HAP-1 (cell line): ENCODE measurements at regions not wholly inside any gene's neighbourhood (a gene's known extent, or its start where the extent isn't known, plus 50 kb on each side); places are given as distances from the start of the nearest gene placed in this dataset.
"Not testable (repeated sequence)": the region's sequence is repeated elsewhere in the genome, so short reads cannot be mapped to it uniquely, and the experiment has no call there.

Experiments used
- DNase-seq, 2 experiments: peaks; one replicate each; pipeline ENCODE4 v3.0.0-alpha.2; 2016 to 2020; ENCODE audit warnings: low spot score in 2 of 2
- H3K27me3 ChIP-seq: fragments of 250-450 bp; sonication (Bioruptor Pico); 2 replicates; pipeline ENCODE4 v1.5.1; 2020; ENCODE audit warnings: low read depth, mild to moderate bottlenecking, moderate library complexity
- H3K36me3 ChIP-seq: fragments of 250-450 bp; sonication (Bioruptor Pico); replicated peaks from 2 replicates; pipeline ENCODE4 v1.5.1; 2020; ENCODE audit warnings: mild to moderate bottlenecking
- H3K4me1 ChIP-seq: fragments of 250-450 bp; sonication (Bioruptor Pico); 2 replicates; pipeline ENCODE4 v1.5.1; 2020; ENCODE audit warnings: mild to moderate bottlenecking
- H3K4me3 ChIP-seq: fragments of 250-450 bp; sonication (Bioruptor Pico); 2 replicates; pipeline ENCODE4 v1.5.1; 2020; ENCODE audit warnings: mild to moderate bottlenecking, moderate library complexity
- H3K9me3 ChIP-seq: fragments of 250-450 bp; sonication (Bioruptor Pico); 2 replicates; pipeline ENCODE4 v1.5.1; 2020; ENCODE audit warnings: mild to moderate bottlenecking, moderate library complexity
- in situ Hi-C: fragments of 300-500 bp; cut with MboI; formaldehyde crosslinking; loops from 3 replicates; pipeline ENCODE4 v1.14.3; 2020; ENCODE audit warnings: low sequenced_read_pairs, inconsistent platforms, mixed read lengths

GRCh38 chr17:22242472-22242871 lies 550.1 kb downstream of the KCNJ18 start:
- in situ Hi-C loops, result no loop called here
- DNase-seq, result no peak
- H3K4me1 ChIP-seq, result no peaks in the 10 kb centered on the region
- no peak overlapping the region for H3K4me3 ChIP-seq
- H3K36me3 ChIP-seq, result no peaks in the 10 kb centered on the region
- H3K27me3 ChIP-seq, result no peaks in the 10 kb centered on the region
- H3K9me3 ChIP-seq, result peaks cover 4% of the 10 kb centered on the region; the same call in 1 of the 2 replicates

GRCh38 chr17:22251498-22251897 lies 559.2 kb downstream of the KCNJ18 start:
- in situ Hi-C loops, result no loop called here
- Histone ChIP-seq H3K4me3 (no peak overlapping the region), H3K9me3 (0 out of 2 replicates have a peak, but pooled peaks cover 7% of the 10 kb centered on the region), H3K27me3 (no peaks in the 10 kb centered on the region), H3K36me3 (no peaks in the 10 kb centered on the region), H3K4me1 (no peaks in the 10 kb centered on the region)
- no peak for DNase-seq

- in situ Hi-C loops, result no loop called here
- 0 out of 2 replicates have a peak, but pooled peaks cover 9% of the 10 kb centered on the region for H3K9me3 ChIP-seq
Observed at GRCh38 chr17:22253007-22253406, 560.7 kb downstream of the KCNJ18 start.

GRCh38 chr17:22265807-22266206 lies 573.5 kb downstream of the KCNJ18 start:
- H3K27me3 ChIP-seq, result no peaks in the 10 kb centered on the region
- H3K4me1 ChIP-seq, result no peaks in the 10 kb centered on the region
- in situ Hi-C loops, result no loop called here
- H3K36me3 ChIP-seq, result no peaks in the 10 kb centered on the region
- H3K9me3 ChIP-seq, result no peaks in the 10 kb centered on the region; the same call in none of the 2 replicates
- no peak overlapping the region for H3K4me3 ChIP-seq
- DNase-seq, result no peak

More at GRCh38 chr17:22253007-22253406, 560.7 kb downstream of the KCNJ18 start:
- no peaks in the 10 kb centered on the region for H3K36me3 ChIP-seq
- no peak overlapping the region for H3K4me3 ChIP-seq
- DNase-seq, result no peak
- no peaks in the 10 kb centered on the region for H3K4me1 ChIP-seq
- H3K27me3 ChIP-seq, result no peaks in the 10 kb centered on the region

GRCh38 chr17:22266231-22266630 lies 573.9 kb downstream of the KCNJ18 start:
- no peak for DNase-seq
- H3K9me3 ChIP-seq, result no peaks in the 10 kb centered on the region; the same call in none of the 2 replicates
- in situ Hi-C loops, result no loop called here

GRCh38 chr17:22267019-22267418 lies 574.7 kb downstream of the KCNJ18 start:
- Histone ChIP-seq H3K36me3 (no peaks in the 10 kb centered on the region), H3K4me1 (no peaks in the 10 kb centered on the region), H3K4me3 (no peak overlapping the region), H3K27me3 (no peaks in the 10 kb centered on the region), H3K9me3 (no peaks in the 10 kb centered on the region; the same call in none of the 2 replicates)
- in situ Hi-C loops, result no loop called here
- no peak for DNase-seq

More at GRCh38 chr17:22266231-22266630, 573.9 kb downstream of the KCNJ18 start:
- no peak overlapping the region for H3K4me3 ChIP-seq
- H3K27me3 ChIP-seq, result no peaks in the 10 kb centered on the region
- no peaks in the 10 kb centered on the region for H3K36me3 ChIP-seq
- H3K4me1 ChIP-seq, result no peaks in the 10 kb centered on the region

- H3K4me3 ChIP-seq, result no peak overlapping the region
- H3K9me3 ChIP-seq, result no peaks in the 10 kb centered on the region; the same call in 1 of the 2 replicates
- no peaks in the 10 kb centered on the region for H3K36me3 ChIP-seq
- no peaks in the 10 kb centered on the region for H3K27me3 ChIP-seq
- H3K4me1 ChIP-seq, result no peaks in the 10 kb centered on the region
- DNase-seq, result no peak
- in situ Hi-C loops, result no loop called here
Observed at GRCh38 chr17:22268214-22268911, 576.0 kb downstream of the KCNJ18 start.

GRCh38 chr17:22268912-22269220 lies 576.5 kb downstream of the KCNJ18 start:
- no peaks in the 10 kb centered on the region for H3K36me3 ChIP-seq
- H3K27me3 ChIP-seq, result no peaks in the 10 kb centered on the region
- H3K9me3 ChIP-seq, result no peaks in the 10 kb centered on the region; the same call in 1 of the 2 replicates
- no peak for DNase-seq
- in situ Hi-C loops, result no loop called here
- H3K4me1 ChIP-seq, result no peaks in the 10 kb centered on the region
- no peak overlapping the region for H3K4me3 ChIP-seq

- H3K9me3 ChIP-seq, result no peaks in the 10 kb centered on the region; the same call in 1 of the 2 replicates
- H3K27me3 ChIP-seq, result no peaks in the 10 kb centered on the region
- in situ Hi-C loops, result no loop called here
- H3K4me1 ChIP-seq, result no peaks in the 10 kb centered on the region
- no peaks in the 10 kb centered on the region for H3K36me3 ChIP-seq
- no peak overlapping the region for H3K4me3 ChIP-seq
- no peak for DNase-seq
Observed at GRCh38 chr17:22270381-22270780, 578.1 kb downstream of the KCNJ18 start.

GRCh38 chr17:22270809-22271208 lies 578.5 kb downstream of the KCNJ18 start:
- in situ Hi-C loops, H3K4me1 ChIP-seq, DNase-seq, H3K9me3 ChIP-seq, H3K36me3 ChIP-seq, H3K4me3 ChIP-seq, H3K27me3 ChIP-seq: not testable (repeated sequence)

GRCh38 chr17:22272363-22273146 lies 580.2 kb downstream of the KCNJ18 start:
- Histone ChIP-seq H3K27me3 (no peaks in the 10 kb centered on the region), H3K4me1 (no peaks in the 10 kb centered on the region), H3K36me3 (no peaks in the 10 kb centered on the region), H3K4me3 (no peak overlapping the region), H3K9me3 (no peaks in the 10 kb centered on the region; the same call in 1 of the 2 replicates)
- in situ Hi-C loops, result no loop called here
- no peak for DNase-seq

- Histone ChIP-seq H3K27me3 (no peaks in the 10 kb centered on the region), H3K9me3 (no peaks in the 10 kb centered on the region; the same call in 1 of the 2 replicates), H3K36me3 (no peaks in the 10 kb centered on the region), H3K4me1 (no peaks in the 10 kb centered on the region), H3K4me3 (no peak overlapping the region)
- no peak for DNase-seq
- in situ Hi-C loops, result no loop called here
Observed at GRCh38 chr17:22273308-22273707, 581.0 kb downstream of the KCNJ18 start.

GRCh38 chr17:22277595-22277994 lies 585.3 kb downstream of the KCNJ18 start:
- Histone ChIP-seq H3K36me3 (no peaks in the 10 kb centered on the region), H3K27me3 (no peaks in the 10 kb centered on the region), H3K4me1 (no peaks in the 10 kb centered on the region), H3K9me3 (no peaks in the 10 kb centered on the region), H3K4me3 (no peak overlapping the region)
- DNase-seq, result no peak
- in situ Hi-C loops, result no loop called here
